Right atrium auricular region (tissue), 2 donors: ENCODE measurements at regions not wholly inside any gene's neighbourhood (a gene's known extent, or its start where the extent isn't known, plus 50 kb on each side); places are given as distances from the start of the nearest gene placed in this dataset.

ENCODE experiments used
- DNase-seq: peaks from one replicate; pipeline ENCODE4 v3.0.0-alpha.2; 2019; ENCODE audit warnings: low spot score
- H3K27ac ChIP-seq, 2 donors: fragments of 200-600 bp; sonication (generic); 1 replicate in 1 of 2; 2 replicates in 1 of 2; pipeline ENCODE4 v1.5.1; 2016 to 2019
- H3K27me3 ChIP-seq, 2 donors: fragments of 200-600 bp; sonication (generic); one replicate each; pipeline versions ENCODE4 v1.5.1 to v1.6.0; 2017 to 2019
- H3K36me3 ChIP-seq: fragments of 200-600 bp; sonication (generic); one replicate; pipeline ENCODE4 v1.5.1; 2016
- H3K4me1 ChIP-seq, 2 donors: fragments of 200-600 bp; sonication (generic); one replicate each; pipeline versions ENCODE4 v1.5.1 to v1.6.0; 2017 to 2019
- H3K4me3 ChIP-seq, 2 donors: fragments of 200-600 bp; sonication (generic); 1 replicate in 1 of 2; 2 replicates in 1 of 2; pipeline ENCODE4 v1.5.1; 2017 to 2019; ENCODE audit warnings: mild to moderate bottlenecking in 1 of 2, moderate library complexity in 1 of 2
- H3K9me3 ChIP-seq, 2 donors: fragments of 200-600 bp; sonication (generic); one replicate each; pipeline ENCODE4 v1.5.1; 2019
- CTCF ChIP-seq, 2 donors: fragments of 200-600 bp; sonication (generic); IDR thresholded peaks; one replicate each; pipeline ENCODE4 v1.5.1; 2019; ENCODE audit warnings: antibody characterized with exemption in 2 of 2

DNA sequence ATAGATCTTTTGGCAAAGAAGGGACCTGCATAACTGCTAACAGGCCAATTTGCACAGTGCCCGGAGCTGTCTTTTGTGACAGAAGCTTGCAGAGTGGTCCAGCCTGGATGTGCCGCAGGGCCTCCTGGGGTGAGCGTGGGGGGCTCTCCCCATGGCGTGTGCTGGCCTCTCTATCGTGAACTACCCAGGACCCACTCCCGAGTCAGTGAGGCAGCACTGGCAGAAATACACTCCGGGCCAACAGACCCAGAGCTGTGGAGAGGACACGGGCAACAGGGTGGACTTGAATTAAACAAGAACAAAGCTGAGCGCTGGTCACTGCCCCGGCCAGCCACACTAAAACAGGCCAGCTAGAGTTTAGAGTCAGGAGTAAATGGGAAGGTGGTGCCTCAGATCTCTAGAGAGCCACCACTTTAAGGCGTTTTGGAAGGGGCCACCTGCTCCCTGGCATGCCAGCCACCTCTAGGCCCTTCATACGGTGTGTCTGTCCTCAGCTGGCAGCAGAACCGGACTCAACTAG, 152.1 kb downstream of the KLF13 start:
- Histone ChIP-seq H3K9me3 (no peaks in the 10 kb centered on the region), H3K27me3 (peaks cover 0 to 3% of the 10 kb centered on the region in 2 donors), H3K27ac (no peak overlapping the region), H3K4me1 (no peaks in the 10 kb centered on the region), H3K4me3 (no peak overlapping the region), H3K36me3 (no peaks in the 10 kb centered on the region)
- TF ChIP-seq CTCF (IDR thresholded peaks at IDR 0.05) = no peak
- no peak for DNase-seq

GRCh38 chr15:31480356-31481025, 153.9 kb downstream of the KLF13 start:
- Histone ChIP-seq H3K27ac (no peak overlapping the region), H3K4me3 (no peak overlapping the region), H3K9me3 (no peaks in the 10 kb centered on the region), H3K36me3 (no peaks in the 10 kb centered on the region), H3K27me3 (peaks cover 0 to 3% of the 10 kb centered on the region in 2 donors), H3K4me1 (no peaks in the 10 kb centered on the region)
- DNase-seq = no peak
- no peak for TF ChIP-seq CTCF (IDR thresholded peaks at IDR 0.05)

DNA sequence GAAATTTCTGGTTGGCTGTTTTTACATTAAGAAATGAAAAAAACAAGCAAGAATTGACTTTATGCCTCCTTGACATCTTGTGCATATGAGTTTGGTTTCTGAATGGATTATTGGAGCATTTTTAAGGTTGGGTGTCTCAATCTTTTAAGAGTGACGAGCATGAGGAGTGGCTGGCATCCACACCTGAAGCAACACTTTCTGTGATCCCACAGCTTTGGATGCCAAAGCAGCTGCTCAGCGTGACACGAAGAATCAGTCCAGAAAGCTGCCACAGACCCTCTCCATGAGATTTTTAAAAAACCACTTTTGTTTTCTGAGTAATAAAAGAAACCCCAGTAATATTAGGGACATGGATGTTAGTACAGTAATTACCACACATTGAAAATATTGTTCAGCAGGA, 154.5 kb downstream of the KLF13 start:
- no peak for TF ChIP-seq CTCF (IDR thresholded peaks at IDR 0.05)
- no peak overlapping the region for H3K4me3 ChIP-seq
- no peak overlapping the region for H3K27ac ChIP-seq
- H3K9me3 ChIP-seq = no peaks in the 10 kb centered on the region
- no peaks in the 10 kb centered on the region for H3K4me1 ChIP-seq
- H3K36me3 ChIP-seq = no peaks in the 10 kb centered on the region
- DNase-seq = no peak
- H3K27me3 ChIP-seq = peaks cover 0 to 3% of the 10 kb centered on the region in 2 donors

DNA sequence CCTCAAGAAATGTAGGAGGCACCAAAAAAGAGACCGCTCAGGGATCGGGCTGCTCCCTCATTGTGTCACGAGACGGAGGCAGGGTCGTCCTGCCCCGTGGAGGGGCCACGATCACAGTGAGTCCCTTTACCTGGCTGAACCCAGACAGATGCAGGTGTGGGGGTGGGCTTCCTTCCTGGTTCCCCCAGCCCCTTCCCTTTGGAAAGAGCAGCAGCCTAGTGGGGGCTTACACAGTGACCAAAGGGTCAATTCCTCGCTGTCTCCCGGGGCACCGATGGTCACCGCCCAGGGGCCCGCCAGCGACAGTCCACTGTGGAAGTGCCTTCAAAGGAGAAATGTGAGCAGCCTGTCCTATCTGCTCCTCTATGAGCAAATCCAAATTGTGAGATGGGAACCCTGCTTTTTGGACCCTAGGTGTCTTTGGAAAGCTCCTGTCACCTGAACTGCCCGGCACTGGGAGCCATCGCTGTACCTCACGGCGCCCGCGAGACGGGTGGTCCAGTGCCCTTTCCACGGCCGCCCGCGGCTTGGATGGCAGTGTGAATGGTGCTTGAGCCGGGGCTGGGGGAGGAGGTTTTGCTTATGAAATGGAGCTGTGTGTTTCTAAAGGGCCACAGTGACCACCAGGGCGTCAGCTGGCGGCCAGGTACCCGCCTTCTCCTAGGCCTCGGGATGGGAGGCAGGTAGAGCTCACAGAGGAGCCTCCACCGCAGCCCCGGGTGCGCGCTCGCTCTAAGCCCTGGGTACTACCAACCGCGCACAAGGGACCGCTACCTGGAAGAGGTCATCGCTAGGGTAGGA, 155.7 kb downstream of the KLF13 start:
- no peak for DNase-seq
- H3K27ac ChIP-seq = no peak overlapping the region
- no peaks in the 10 kb centered on the region for H3K36me3 ChIP-seq
- peaks cover 0 to 3% of the 10 kb centered on the region in 2 donors for H3K27me3 ChIP-seq
- no peaks in the 10 kb centered on the region for H3K4me1 ChIP-seq
- no peak for TF ChIP-seq CTCF (IDR thresholded peaks at IDR 0.05)
- no peaks in the 10 kb centered on the region for H3K9me3 ChIP-seq
- no peak overlapping the region for H3K4me3 ChIP-seq

DNA sequence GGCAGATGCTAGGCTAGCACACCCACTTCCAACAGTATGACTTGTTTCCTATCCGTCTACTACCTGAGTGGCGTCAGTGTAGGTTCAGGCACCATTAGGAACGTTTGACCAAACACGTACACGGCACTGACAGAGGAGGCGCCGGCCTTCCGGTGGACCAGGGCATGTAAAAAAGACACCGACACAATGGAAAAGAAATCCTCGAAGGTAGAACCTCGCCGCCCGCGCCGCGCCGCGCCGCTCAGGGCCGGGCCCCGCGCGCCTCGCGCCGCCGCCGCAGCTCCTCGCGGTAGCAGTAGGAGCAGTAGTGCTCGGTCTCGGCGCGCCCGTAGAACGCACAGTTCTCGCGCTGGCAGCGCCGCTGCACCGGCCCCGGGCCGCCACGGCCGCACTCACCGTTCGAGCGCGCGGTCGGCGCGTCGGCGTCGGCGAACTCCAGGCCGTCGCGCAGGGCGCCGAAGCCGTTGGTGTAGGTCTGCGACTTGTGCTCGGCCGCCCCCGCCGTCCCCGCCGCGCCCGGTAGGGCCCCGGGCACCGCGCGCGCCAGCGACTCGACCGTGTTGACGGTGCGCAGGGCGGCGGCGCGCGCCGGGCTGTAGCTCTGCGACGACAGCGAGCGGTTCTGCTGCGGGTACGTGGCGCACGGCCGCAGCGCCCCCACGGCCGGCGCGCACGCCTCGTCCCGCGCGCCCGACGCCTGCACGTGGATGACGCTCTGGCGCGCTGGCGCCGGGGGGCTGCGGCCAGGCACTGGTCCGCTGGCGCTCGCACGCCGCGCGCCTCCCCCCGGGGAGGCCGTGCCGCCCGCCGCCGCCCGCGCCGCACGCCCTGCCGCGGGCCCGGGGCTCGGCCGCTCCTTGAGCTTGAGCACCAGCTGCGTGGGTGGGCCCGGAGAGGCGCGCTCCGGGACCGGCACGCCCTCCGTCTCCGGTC, 156.7 kb downstream of the KLF13 start:
- H3K4me1 ChIP-seq = peaks cover 0 to 3% of the 10 kb centered on the region in 2 donors
- no peak for TF ChIP-seq CTCF (IDR thresholded peaks at IDR 0.05)
- no peak for DNase-seq
- no peak overlapping the region for H3K27ac ChIP-seq
- H3K4me3 ChIP-seq = peak overlapping the region; percentile 6 to 42
- H3K27me3 ChIP-seq = peaks cover 0 to 3% of the 10 kb centered on the region in 2 donors
- H3K36me3 ChIP-seq = no peaks in the 10 kb centered on the region
- H3K9me3 ChIP-seq = no peaks in the 10 kb centered on the region
